DND-41 (cell line): ENCODE measurements at regions not wholly inside any gene's neighbourhood (a gene's known extent, or its start where the extent isn't known, plus 50 kb on each side); places are given as distances from the start of the nearest gene placed in this dataset.

ENCODE experiments used
- ATAC-seq: fragments of 200-7000 bp; cut with Tn5 transposase; 3 replicates; pipeline ENCODE4 v1.9.1; 2021; ENCODE audit warnings: low read depth; ENCODE audit not compliant: insufficient read depth
- DNase-seq: peaks from one replicate; pipeline ENCODE4 v3.0.0-alpha.2; 2020
- H2AFZ ChIP-seq: 2 replicates; pipeline ENCODE4 v1.6.0; 2012; ENCODE audit warnings: low read depth, low read length
- H3K27ac ChIP-seq: 2 replicates; pipeline ENCODE4 v1.5.1; 2012; ENCODE audit warnings: low read length, inconsistent platforms
- H3K27me3 ChIP-seq: fragments of 200-600 bp; sonication (generic); 2 replicates; pipeline ENCODE4 v1.6.0; 2012; ENCODE audit warnings: low read length, mild to moderate bottlenecking, inconsistent platforms; ENCODE audit not compliant: insufficient read depth, poor library complexity
- H3K36me3 ChIP-seq: 2 replicates; pipeline ENCODE4 v1.5.1; 2012; ENCODE audit warnings: low read length, inconsistent platforms; ENCODE audit not compliant: insufficient read depth
- H3K4me1 ChIP-seq: 2 replicates; pipeline ENCODE4 v1.5.1; 2012; ENCODE audit warnings: mild to moderate bottlenecking, low read length; ENCODE audit not compliant: insufficient read depth
- H3K4me2 ChIP-seq: 2 replicates; pipeline ENCODE4 v1.6.0; 2012; ENCODE audit warnings: mild to moderate bottlenecking, moderate library complexity, low read length, inconsistent platforms; ENCODE audit not compliant: insufficient read depth
- H3K4me3 ChIP-seq, 2 experiments: fragments of 200-600 bp in 1 of 2; shearing (Covaris generic) in 1 of 2; 2 replicates each; pipeline ENCODE4 v1.5.1; 2012 to 2016; ENCODE audit warnings: inconsistent platforms in 2 of 2, low read length in 2 of 2, mild to moderate bottlenecking in 2 of 2, low read depth in 1 of 2, moderate library complexity in 1 of 2
- H3K79me2 ChIP-seq: 2 replicates; pipeline ENCODE4 v1.6.0; 2012; ENCODE audit warnings: low read length, inconsistent platforms; ENCODE audit not compliant: insufficient read depth
- H3K9ac ChIP-seq: 2 replicates; pipeline ENCODE4 v1.6.0; 2012; ENCODE audit warnings: low read depth, mild to moderate bottlenecking, inconsistent platforms, low read length, moderate library complexity
- H3K9me3 ChIP-seq: 2 replicates; pipeline ENCODE4 v1.5.1; 2012; ENCODE audit warnings: low read length, moderate library complexity, mild to moderate bottlenecking, inconsistent platforms; ENCODE audit not compliant: insufficient read depth, severe bottlenecking
- H4K20me1 ChIP-seq: 2 replicates; pipeline ENCODE4 v1.6.0; 2012; ENCODE audit warnings: low read length; ENCODE audit not compliant: insufficient read depth
- EZH2 ChIP-seq: IDR thresholded peaks from 3 replicates; pipeline ENCODE4 v1.6.1; 2012; ENCODE audit warnings: borderline replicate concordance, low read depth, mild to moderate bottlenecking, moderate library complexity, low read length, inconsistent platforms; ENCODE audit not compliant: severe bottlenecking
- TF ChIP-seq, protein P1 (sequence below): IDR thresholded peaks from 2 replicates; pipeline ENCODE4 v1.5.1; 2012; ENCODE audit warnings: borderline replicate concordance, low read length, moderate library complexity, mild to moderate bottlenecking; ENCODE audit not compliant: poor library complexity, severe bottlenecking; ENCODE audit errors: extremely low read depth

DNA sequence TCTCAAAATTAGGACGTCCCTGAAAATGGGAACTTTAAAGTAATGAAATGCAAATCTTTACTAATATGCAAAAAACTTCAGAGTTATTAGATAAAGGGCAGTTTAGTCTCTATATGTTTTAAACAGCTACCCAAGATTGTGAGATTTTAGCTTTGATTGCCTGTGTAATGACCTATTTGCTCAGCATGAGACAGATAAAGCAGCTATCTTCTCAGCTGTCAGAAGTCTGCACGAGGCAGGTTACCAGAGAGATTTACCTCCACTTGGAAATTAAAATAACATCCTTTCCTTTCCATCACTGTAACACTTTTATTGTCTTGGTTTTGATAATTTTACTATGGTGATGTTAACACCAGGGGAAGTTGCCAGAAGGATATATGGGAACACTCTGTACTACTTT, 436.6 kb upstream of the OPRM1 start:
- no peaks in the 10 kb centered on the region for H3K4me1 ChIP-seq
- no peaks in the 10 kb centered on the region for H3K27me3 ChIP-seq
- no peak overlapping the region for H3K4me3 ChIP-seq
- H3K36me3 ChIP-seq, result no peaks in the 10 kb centered on the region
- no peak overlapping the region for H2AFZ ChIP-seq
- no peak for DNase-seq
- ATAC-seq, result no peak
- no peak overlapping the region for H3K27ac ChIP-seq
- no peaks in the 10 kb centered on the region for H3K9me3 ChIP-seq
- no peaks in the 10 kb centered on the region for H4K20me1 ChIP-seq
- no peak for TF ChIP-seq EZH2
- TF ChIP-seq, protein P1, sequence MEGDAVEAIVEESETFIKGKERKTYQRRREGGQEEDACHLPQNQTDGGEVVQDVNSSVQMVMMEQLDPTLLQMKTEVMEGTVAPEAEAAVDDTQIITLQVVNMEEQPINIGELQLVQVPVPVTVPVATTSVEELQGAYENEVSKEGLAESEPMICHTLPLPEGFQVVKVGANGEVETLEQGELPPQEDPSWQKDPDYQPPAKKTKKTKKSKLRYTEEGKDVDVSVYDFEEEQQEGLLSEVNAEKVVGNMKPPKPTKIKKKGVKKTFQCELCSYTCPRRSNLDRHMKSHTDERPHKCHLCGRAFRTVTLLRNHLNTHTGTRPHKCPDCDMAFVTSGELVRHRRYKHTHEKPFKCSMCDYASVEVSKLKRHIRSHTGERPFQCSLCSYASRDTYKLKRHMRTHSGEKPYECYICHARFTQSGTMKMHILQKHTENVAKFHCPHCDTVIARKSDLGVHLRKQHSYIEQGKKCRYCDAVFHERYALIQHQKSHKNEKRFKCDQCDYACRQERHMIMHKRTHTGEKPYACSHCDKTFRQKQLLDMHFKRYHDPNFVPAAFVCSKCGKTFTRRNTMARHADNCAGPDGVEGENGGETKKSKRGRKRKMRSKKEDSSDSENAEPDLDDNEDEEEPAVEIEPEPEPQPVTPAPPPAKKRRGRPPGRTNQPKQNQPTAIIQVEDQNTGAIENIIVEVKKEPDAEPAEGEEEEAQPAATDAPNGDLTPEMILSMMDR, result no peak
- H3K4me2 ChIP-seq, result no peak overlapping the region
- H3K9ac ChIP-seq, result no peak overlapping the region
- H3K79me2 ChIP-seq, result no peaks in the 10 kb centered on the region

GRCh38 chr6:153599901-153600300, 439.1 kb upstream of the OPRM1 start:
- Histone ChIP-seq H3K4me3 (no peak overlapping the region), H3K4me1 (no peaks in the 10 kb centered on the region), H3K27ac (no peak overlapping the region), H3K36me3 (no peaks in the 10 kb centered on the region), H3K79me2 (no peaks in the 10 kb centered on the region), H3K27me3 (no peaks in the 10 kb centered on the region), H3K4me2 (no peak overlapping the region), H3K9ac (no peak overlapping the region), H3K9me3 (no peaks in the 10 kb centered on the region), H2AFZ (no peak overlapping the region), H4K20me1 (no peaks in the 10 kb centered on the region)
- DNase-seq, result no peak
- ATAC-seq, result no peak
- TF ChIP-seq, protein P1, result no peak
- no peak for TF ChIP-seq EZH2

DNA sequence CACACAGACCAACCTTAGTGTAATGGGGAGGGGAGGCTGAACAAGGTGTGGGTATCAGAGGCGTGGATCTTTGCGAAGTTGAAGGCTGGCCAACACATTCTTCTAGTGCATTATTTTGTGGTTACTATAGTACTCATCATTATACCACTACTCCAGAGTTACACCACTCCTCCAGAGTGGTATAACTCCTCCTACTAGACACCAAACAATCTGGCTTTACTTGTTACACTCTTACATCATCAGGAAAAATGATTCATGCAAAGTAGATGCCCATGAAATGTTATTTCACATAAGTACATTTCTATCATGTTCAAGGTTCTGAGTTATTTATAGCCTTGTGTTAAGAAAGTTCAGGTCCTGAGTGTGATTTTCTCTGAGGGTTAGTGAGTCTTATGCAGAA, 443.1 kb upstream of the OPRM1 start:
- TF ChIP-seq, protein P1, result no peak
- TF ChIP-seq EZH2, result no peak

DNA sequence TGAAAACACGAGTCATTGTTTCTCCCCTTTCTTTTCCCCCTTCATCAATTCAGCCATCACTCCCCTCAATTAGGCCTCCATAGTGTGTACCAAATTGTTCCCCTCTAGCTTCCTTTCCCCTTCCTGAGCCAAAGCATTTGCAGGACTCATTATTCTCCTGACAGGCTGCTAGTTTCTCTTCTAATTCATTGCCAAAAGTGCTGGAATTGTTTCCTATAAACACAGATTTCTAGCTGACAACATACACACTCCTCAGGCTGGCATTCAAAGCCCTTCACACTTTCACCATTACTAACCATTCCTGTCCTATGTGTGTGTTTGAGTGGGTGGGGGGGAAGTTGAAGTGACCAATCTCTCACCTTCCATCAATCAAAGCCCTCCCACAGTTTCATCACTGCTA, 444.2 kb upstream of the OPRM1 start:
- Histone ChIP-seq H4K20me1 (no peaks in the 10 kb centered on the region), H3K4me3 (no peak overlapping the region)

More for the DNA sequence above, 443.1 kb upstream of the OPRM1 start:
- H3K9ac ChIP-seq, result no peak overlapping the region
- no peaks in the 10 kb centered on the region for H4K20me1 ChIP-seq
- no peaks in the 10 kb centered on the region for H3K36me3 ChIP-seq
- H3K27me3 ChIP-seq, result no peaks in the 10 kb centered on the region
- no peak overlapping the region for H2AFZ ChIP-seq
- H3K4me3 ChIP-seq, result no peak overlapping the region
- H3K9me3 ChIP-seq, result no peaks in the 10 kb centered on the region
- no peak overlapping the region for H3K27ac ChIP-seq
- peaks cover 22% of the 10 kb centered on the region for H3K4me1 ChIP-seq
- no peak for DNase-seq
- no peak for ATAC-seq
- no peak overlapping the region for H3K4me2 ChIP-seq
- no peaks in the 10 kb centered on the region for H3K79me2 ChIP-seq

More for the DNA sequence above, 444.2 kb upstream of the OPRM1 start:
- Histone ChIP-seq H3K9me3 (no peaks in the 10 kb centered on the region), H3K27ac (no peak overlapping the region), H2AFZ (no peak overlapping the region), H3K79me2 (no peaks in the 10 kb centered on the region), H3K4me1 (peaks cover 32% of the 10 kb centered on the region), H3K36me3 (no peaks in the 10 kb centered on the region), H3K27me3 (no peaks in the 10 kb centered on the region), H3K4me2 (no peak overlapping the region), H3K9ac (no peak overlapping the region)
- TF ChIP-seq, protein P1, result no peak
- TF ChIP-seq EZH2, result no peak
- DNase-seq, result no peak
- no peak for ATAC-seq
